GM12875 (cell line): ENCODE measurements at regions not wholly inside any gene's neighbourhood (a gene's known extent, or its start where the extent isn't known, plus 50 kb on each side); places are given as distances from the start of the nearest gene placed in this dataset.

Experiments
- H3K4me3 ChIP-seq: one replicate; pipeline ENCODE4 v1.5.1; 2011; ENCODE audit warnings: low read depth, low read length, control low read depth
- CTCF ChIP-seq: IDR thresholded peaks from 2 replicates; pipeline ENCODE4 v1.5.1; 2011; ENCODE audit warnings: low read depth, mild to moderate bottlenecking, control low read depth, inconsistent platforms, low read length, moderate library complexity, borderline replicate concordance; ENCODE audit not compliant: insufficient read depth

DNA sequence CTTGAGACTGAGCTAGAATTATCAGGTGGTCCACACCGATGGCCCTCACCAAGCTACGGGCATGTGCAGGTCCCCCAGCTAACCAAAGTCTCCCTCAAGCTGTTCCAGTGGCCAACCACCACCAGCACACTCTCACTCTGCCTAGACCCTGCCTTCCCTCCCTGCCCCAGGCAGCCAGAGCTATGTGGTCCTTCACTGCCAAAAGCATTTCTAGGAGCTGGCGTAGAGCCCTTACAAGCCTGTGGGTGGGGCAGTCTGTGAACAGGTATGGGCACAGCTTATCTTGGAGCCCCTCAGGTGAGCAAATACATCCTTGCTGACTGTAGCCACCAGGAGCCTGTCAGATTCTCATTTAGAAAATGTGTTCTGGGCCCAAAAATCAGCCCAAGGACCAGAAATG lies 159.8 kb upstream of the PPP2R3A start:
- H3K4me3 ChIP-seq = no peak overlapping the region
- TF ChIP-seq CTCF = no peak

GRCh38 chr3:135806317-135806716 lies 159.2 kb upstream of the PPP2R3A start:
- TF ChIP-seq CTCF = no peak
- H3K4me3 ChIP-seq = no peak overlapping the region

GRCh38 chr3:135807879-135808278 lies 157.6 kb upstream of the PPP2R3A start:
- TF ChIP-seq CTCF = no peak
- no peak overlapping the region for H3K4me3 ChIP-seq

GRCh38 chr3:135809021-135809634 lies 156.4 kb upstream of the PPP2R3A start:
- TF ChIP-seq CTCF = no peak
- no peak overlapping the region for H3K4me3 ChIP-seq

GRCh38 chr3:135811651-135812050 lies 153.9 kb upstream of the PPP2R3A start:
- TF ChIP-seq CTCF = no peak
- H3K4me3 ChIP-seq = no peak overlapping the region

GRCh38 chr3:135812057-135812456 lies 153.5 kb upstream of the PPP2R3A start:
- no peak for TF ChIP-seq CTCF
- no peak overlapping the region for H3K4me3 ChIP-seq

DNA sequence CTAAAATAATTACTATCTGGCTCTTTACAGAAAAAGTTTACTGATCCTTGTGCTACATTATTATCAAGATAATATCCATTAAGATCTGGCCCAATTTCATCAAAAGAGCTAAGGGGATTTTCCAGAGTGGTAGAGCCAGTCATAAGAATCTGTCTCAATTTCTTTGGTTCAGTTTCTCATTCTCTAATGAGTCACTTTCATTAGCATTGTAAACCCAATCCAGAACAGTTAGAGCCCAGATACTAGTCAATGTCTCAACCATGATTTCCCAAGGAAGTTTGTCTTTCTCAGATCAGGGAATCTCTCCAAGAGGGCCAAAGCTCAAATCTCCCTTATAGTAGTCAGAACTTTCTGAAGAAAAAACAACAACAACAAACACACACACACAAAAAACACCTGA lies 131.1 kb upstream of the PPP2R3A start:
- no peak overlapping the region for H3K4me3 ChIP-seq
- no peak for TF ChIP-seq CTCF
